NCI-H2107 treated with DMSO at 0.1 percent for 48 hours (cell line): ENCODE measurements at regions not wholly inside any gene's neighbourhood (a gene's known extent, or its start where the extent isn't known, plus 50 kb on each side); places are given as distances from the start of the nearest gene placed in this dataset.
"Not testable (repeated sequence)": the region's sequence is repeated elsewhere in the genome, so short reads cannot be mapped to it uniquely, and the experiment has no call there.

Experiments
- DNase-seq: peaks from one replicate; lab custom pipeline; 2025; ENCODE audit not compliant: unreplicated experiment; lab: John Stamatoyannopoulos, UW

DNA sequence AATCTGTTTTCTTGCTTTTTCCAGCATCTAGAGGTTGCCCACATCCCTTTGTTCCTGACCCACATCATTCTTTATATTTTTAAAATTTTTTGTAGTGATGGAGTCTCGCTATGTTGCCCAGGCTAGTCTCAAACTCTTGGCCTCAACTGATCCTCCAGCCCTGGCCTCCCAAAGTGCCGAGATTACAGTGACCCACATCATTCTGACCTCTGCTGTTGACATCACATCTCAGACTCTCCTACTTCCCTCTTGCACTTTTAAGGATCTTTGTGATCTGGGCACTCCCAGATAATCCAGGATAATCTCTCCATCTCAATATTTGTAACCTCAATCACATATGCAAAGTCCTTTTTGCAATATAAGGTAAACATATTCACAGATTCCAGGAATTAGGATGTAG is 266.6 kb downstream of the MEX3B start:
- DNase-seq = no peak

DNA sequence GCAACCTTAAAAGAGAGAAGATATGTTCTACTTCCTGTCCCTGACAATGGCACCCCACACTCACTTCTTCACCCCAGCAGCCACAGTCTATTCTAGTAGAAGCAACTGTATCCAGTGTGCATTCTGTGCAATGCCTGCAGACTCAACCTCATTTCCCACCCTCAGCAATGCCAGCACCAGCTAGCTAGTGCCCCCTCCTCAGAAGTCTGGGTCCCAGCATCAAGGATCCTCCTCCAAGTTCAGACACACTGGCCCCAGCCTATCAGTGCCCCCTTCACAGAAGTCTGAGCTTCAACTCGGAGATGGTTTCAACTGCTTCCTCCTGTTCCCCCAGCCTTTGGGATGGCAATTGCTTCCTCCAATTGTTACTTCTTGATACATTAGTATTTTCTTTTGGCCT is 268.3 kb downstream of the MEX3B start:
- no peak for DNase-seq

DNA sequence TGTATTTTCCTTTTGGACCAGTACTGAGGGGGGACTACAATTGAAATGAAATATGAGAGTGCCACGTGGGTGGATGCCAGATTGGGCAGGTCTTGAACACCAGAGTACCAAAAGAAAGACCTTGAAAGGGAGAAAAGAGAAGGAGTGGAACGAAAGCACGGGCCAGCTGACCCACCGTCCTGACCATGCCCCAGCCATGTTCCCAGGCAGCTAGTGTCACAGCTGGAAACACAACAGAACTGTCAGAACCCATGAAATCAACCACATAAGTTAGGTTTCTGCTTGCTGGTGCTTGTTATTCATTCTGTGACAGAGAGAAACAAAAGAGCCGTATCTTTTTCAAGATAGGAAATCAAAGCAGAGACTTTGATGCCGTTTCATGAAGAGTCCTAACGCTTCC is 268.8 kb downstream of the MEX3B start:
- no peak for DNase-seq

DNA sequence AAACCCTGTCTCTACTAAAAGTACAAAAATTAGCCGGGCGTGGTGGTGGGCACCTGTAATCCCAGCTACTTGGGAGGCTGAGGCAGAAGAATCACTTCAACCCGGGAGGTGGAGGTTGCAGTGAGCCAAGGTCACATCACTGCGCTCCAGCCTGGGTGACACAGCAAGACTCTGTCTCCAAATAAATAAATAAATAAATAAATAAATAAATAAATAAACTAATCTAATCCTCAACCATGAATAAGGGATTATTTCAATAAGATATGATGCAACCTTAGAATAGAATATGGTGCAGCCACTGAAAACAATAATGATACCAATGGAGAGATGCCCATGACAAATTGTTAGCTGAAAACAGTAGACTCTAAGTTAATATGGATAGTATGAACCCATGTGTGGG is 270.0 kb downstream of the MEX3B start:
- not testable (repeated sequence) for DNase-seq

DNA sequence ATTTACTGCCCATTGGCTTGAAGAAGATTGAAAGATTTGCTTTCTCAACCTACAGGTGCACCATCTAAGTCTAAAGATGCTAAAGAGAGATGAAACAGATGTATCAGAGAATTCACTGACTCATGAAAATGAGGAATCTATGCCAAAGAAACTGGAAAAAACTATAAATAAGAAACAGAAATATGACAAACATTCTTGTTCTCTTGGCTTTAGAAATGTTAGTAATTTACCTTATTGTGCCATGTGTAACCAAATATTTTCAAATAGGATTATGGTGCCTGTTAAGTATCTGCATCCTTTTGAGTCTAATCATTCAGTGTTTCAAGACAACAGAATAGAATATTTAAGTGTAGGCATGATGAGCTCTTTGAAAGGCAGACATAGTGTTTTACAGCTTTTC is 271.5 kb downstream of the MEX3B start:
- DNase-seq = no peak

DNA sequence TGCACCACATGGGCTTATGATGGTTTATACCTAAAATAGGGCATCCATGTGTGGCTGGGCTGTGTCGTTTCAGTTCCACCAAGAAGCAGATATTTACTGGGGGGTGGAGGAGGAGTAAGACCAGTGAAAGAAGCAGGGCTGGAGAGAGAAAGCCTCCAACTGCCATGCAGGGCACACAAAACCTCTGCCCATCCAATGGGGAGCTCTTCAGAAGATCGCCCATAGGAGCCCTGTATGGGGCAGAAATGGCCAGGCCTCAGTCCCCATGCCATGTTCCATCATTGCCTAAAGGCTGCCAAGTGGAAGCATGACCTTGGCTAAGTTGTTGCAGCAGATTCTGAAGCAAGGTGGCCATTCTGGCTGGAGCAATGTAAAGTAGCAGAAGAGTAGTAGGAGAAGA is 277.0 kb downstream of the MEX3B start:
- no peak for DNase-seq

DNA sequence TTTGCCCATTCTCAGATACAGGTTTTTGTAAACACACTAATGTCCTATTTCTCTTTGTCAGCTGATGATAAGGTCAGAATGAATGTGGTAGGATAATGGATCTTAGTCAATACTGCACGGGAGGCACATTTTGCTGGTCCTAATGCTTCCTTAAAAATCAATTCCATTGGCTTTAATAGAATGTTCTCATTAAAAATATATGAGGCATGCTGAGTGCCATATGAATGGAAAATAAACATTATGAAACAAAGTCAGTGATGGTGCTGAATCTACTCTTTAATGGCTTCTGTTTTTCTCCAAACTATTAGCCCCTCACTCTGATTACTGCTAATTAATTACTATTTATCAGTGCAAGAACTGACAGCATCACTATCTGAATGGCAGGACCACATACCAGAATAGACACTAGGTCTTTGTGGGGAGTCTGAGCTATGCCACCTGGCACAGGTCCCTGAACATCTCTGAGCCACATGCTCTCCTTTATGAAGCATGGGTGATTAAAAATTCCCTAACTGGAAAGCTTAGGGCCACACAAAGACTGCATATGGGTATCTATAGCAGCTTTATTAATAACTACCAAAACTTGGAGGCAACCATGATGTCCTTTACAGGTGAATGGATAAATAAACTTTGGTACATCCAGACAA is 278.9 kb downstream of the MEX3B start:
- no peak for DNase-seq

DNA sequence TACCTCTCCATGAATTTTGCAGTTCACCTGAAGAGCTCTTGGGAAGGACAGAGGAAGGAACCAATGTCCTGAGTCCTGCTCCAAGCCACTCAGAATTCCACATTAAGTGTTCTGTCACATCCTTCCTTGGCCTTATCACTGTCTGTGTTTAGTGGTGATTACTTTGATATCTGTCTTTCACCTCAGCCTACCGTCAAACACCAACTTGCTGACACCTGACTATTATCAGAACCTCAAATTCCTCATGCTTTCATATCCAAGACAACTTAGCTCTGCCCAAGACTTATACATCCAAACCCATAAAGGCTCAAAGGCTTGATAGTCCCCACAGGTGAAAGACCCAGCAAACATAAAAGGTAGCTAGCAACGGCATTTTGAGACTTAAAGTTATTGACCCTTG is 280.0 kb downstream of the MEX3B start:
- DNase-seq = no peak

DNA sequence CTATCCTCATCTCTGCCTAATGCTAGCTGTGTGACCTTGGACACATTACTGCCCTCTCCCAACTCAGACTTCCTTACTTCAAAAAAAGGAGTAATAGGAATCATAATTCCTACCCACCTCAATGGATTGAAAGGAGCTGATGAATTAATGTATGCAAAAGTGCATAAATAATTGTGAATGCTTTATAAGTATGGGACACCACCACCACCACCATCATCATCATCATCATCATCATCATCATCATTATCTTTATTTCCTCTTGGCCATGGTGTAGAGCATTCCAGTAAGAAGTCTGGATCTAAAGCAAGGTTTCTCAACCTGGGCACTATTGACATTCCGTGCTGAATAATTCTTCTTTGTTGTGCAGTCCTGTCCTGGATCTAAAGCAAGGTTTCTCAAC is 282.5 kb downstream of the MEX3B start:
- DNase-seq = no peak

DNA sequence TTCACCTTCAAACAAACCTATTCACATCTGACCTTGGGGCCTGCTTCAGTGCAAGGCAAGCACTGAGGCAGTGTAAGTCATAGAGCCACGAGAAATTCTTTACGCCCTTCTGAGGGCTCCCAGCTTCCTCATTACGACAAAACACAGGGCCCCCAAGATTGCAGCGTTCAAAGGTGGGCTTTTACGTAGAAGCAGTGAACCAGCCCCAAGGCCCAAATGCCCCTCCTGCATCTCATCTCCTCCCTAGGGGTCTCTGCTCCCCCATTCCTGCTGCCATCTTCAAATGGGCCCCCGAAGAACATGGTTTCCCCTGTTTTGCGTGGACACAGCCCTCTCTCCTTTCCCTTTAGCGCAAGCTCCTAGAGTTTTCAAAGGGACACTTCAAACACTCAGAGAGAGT is 285.1 kb downstream of the MEX3B start:
- DNase-seq = no peak

DNA sequence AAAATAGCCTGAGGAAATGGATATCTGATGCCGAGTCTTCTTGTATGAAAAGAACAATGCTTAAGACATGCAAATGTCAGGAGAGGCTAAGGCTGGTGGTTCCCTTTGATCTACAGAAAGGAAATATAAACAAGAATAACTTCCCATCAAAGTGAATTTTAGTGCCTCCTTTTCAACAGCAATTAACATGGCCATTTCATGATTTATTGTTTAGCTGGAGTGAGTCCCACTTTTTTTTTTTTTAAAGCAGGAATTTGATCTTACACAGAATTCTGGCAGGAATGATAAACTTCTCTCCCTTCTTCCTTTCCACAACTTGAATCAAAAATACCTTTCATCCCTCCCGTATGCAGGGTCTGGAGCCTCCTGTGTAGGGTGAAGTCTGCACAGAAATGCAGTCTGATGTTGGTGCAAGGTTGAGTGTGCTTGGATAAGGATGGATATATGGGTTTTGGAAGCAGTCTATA is 287.0 kb downstream of the MEX3B start:
- no peak for DNase-seq

DNA sequence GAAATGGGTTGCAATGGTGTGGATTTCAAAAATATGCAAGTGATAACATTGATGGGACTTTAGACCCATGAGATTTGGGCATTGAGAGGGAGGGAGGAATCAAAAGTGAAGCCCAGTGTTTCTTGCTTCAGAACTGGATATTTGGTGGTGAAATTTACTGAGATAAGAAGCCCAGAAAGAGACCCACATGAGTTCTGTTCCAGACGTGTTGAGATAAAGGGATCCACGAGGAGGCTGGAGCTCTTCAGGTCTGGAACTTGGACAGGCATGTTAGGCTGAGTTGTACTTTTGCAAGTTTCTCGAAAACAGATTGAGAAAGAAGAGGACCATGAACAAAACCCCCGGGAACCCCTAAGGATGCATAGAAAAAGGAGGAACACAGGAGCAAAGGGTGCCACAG is 290.2 kb downstream of the MEX3B start:
- no peak for DNase-seq

DNA sequence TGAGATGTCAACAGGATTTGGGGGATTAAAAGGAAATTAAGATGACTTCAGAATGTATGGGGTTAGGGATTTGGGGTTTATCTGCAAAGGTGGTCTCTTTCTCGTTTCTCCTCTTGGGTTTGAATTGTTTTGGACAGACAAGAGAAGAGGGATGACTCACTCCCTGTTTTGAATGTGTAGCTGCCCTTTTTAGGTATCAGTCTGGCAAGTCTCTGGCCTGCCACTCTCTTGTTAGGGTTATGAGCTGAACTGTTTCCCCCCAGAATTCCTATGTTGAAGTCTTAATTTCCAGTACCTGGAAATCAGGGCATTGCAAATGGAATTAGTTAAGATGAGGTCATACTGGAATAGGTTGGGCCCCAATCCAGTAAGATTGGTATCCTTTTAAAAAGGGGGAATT is 291.7 kb downstream of the MEX3B start:
- no peak for DNase-seq

DNA sequence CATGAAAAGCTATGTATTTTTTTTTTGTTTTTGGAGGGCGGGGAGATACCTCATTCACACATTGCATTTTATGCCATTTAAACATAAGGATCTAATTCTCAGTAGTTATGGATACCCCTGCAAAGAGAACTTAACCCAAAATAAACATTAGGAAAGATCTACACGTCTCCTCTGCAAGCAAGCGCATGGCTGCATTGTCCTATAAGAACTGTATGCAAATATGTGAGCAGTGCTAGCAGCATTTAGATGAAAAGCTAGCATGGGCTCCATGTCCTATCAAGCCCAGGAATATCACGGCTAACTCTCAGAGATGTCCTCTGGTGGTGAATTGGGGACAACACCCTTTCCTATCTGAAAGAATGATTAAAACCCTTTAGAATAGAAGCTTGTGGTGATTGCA is 292.8 kb downstream of the MEX3B start:
- no peak for DNase-seq

DNA sequence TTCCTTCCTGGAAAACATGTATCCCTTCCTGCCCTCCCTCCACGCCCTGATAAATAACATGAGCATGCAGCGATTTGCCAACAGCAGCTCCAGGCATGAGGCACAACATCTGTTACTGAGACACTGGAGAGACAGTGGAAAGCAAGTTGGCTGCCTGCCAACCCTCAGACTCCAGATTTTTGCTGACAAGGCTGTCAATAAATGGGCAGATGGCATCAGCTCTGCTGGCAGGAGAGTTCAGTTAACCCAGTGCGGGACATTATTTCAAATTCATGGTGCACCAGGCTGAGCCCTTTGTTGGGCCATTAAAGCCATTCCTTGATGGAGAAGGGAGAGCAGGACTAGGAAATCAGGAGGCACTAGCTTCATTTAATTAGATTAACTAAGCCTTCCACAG is 293.3 kb downstream of the MEX3B start:
- DNase-seq = peak; percentile 60

DNA sequence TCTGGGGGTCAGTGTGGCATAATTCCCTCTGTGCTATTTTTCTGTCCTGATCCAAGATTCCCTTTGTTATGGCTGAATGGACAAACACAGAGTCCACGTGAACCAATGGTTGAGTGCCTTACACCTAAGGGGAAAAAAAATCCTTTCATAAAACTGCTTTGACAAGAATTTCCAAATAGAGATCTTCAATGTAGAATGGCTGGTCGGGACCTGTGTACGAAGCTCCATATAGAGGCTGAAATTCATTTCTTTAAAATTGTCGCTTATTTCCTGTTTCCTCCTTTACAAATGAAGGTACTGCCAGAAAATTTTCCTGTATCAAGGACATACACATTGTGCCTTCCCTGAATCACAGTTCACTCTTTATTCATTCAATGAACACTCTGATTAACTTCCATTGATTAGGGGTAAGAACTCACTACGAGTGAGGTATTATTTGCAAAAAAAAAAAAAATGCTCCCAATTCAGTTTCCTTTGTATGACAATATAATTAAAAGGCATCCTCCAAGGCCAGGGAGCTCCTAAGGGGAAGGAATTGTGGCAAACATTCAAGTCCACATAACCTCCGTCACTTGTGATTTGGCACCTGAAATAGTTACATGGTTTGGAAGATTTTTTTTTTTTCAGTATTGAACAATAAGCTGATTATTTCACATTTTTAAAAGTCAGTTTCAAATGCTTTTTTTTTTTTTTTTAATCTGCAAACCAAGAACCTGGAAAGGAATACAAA is 293.8 kb downstream of the MEX3B start:
- DNase-seq = no peak

DNA sequence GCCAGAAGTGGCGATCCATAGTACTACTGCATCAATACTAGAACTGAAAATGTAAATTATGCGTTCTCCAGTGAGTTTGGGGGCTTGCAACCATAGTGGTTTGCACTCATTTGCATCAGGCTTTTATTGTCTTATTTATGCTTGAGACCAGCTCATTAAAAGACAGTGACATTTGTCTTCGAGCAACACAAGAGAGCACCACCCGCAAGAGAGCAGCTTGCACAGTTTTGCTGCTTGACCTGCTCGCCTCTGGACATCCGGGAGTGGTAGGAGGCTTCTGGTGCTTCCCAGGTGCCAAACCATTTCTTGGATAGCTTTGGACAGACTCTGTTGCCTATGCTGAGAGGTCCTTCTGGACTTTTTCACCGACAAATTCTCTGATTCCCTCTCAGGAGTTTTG is 294.6 kb downstream of the MEX3B start:
- no peak for DNase-seq

DNA sequence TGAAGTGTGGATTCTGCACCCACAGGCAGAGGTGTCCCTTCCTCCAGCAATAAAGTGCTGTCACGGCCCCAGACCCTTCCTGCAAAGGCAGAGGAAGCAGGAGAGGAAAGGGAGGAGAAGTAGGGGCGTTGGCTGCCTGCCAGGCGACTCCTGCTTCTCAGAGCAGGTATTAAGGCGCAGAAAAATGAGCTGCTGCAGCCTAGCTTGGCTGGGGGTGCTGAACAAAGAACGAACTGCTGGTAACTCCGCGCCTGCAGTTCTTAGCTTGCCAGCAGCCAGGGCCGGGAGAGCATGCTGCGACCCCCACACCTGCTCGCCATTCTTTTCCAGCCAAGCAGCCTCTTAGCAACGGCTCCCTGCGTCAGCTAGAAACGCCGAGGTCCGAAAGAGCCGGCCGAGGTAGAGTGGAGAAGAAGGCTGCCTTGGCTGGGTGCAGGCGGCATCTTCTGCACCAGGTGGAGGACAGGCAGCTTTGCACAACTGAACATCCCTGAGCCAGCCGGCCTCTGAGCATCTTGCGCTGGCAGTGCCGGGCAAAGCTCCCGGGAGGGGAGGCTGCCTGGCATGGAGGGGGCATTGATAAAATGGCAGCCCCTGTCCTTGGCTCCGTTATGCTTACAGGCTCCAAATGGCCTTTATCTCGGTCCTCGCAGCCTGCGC is 296.0 kb downstream of the MEX3B start:
- no peak for DNase-seq

DNA sequence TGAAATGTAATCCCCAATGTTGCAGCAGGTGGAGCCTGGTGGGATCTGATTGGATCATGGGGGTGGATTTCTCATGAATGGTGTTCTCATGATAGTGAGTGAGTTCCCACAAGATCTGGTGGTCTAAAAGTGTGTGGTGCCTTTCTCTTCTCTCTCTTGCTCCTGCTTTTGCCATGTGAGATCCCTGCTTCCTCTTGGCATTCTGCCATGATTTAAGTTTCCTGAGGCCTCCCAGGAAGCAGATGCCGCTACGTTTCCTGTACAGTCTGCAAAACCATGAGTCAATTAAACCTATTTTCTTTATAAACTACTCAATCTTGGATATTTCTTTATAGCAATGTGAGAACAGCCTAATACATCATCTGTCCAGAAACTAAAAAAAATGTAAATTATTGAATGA is 298.3 kb downstream of the MEX3B start:
- no peak for DNase-seq

DNA sequence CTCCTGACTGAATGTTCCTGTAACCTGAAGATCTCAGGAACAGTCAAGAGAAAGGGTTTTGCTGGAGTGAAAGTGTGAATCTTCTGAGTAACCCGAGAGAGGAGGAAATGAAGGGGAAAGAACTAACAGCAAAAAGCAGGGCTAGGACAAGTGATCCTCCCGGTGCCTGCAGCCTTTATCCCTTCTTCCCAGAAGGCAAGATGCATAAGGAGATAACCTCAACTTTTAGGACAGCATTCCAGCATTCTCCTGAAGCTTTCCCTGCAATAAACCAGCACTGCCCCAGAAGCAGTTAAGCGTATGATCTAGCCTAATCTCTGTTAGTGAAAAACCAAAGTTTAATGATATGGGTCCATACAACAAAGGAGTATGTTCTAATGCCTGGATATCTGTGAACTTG is 298.8 kb downstream of the MEX3B start:
- no peak for DNase-seq

DNA sequence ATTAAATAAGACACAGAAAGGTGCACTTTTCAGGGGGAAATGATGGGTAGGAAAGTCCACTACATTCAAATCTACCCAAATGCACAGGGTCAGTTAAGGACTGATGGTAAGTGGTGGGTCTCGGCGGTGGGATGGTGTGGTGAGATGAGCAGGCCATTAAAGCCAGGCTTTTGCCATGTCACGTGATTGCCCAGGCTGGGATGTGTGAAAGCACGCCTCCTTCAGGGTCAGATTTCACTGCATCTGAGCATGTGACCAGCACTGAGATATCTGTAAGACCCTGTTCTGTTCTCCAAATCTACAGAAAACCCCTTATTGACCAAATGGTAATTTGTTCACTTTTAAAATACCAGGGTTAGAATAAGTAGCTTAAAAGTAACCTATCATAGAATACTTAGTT is 301.5 kb downstream of the MEX3B start:
- no peak for DNase-seq

DNA sequence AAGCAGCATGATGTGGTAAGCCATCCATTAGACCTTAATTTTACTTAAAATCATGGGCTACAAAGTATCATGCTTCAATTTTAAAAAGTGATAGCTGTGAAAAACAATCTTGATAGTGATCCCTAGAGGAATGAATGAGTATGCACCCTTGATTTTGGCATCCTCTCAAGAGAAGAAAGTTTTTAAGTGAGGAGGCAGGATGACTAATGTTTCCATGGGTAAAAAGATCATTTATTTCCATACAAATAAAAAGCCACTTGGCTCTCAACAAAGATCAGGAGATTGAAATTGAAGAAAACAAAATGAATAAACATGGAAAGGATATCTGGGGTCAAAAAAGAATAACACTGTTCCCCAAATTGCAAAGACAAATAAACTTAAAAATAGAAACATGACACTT is 305.4 kb downstream of the MEX3B start:
- DNase-seq = no peak
